ENCODE measurements at regions not wholly inside any gene's neighbourhood (a gene's known extent, or its start where the extent isn't known, plus 50 kb on each side); places are given as distances from the start of the nearest gene placed in this dataset.

- no peak for TF ChIP-seq POLR2A (IDR thresholded peaks at IDR 0.05)
- TF ChIP-seq CTCF (IDR thresholded peaks at IDR 0.05), result no peak
- no peak for TF ChIP-seq POLR2AphosphoS5 (IDR thresholded peaks at IDR 0.05; ENCODE audit: insufficient read depth in 1 of 2, low read depth in 1 of 2)
Measured at GRCh38 chr2:219902891-219903552, 275.6 kb downstream of the SLC4A3 start.
